Mucosa of descending colon (tissue), 3 donors: ENCODE measurements at regions not wholly inside any gene's neighbourhood (a gene's known extent, or its start where the extent isn't known, plus 50 kb on each side); places are given as distances from the start of the nearest gene placed in this dataset.

ENCODE experiments used
- ATAC-seq: fragments of 200-7000 bp; cut with Tn5 transposase; one replicate; pipeline ENCODE4 v1.9.1; 2020; ENCODE audit warnings: mild to moderate bottlenecking, moderate library complexity
- DNase-seq, 3 donors: peaks; one replicate each; pipeline ENCODE4 v3.0.0-alpha.2; 2020
- H3K36me3 ChIP-seq: fragments of 200-600 bp; one replicate; pipeline ENCODE4 v1.8.0; 2021; ENCODE audit warnings: low read depth, mild to moderate bottlenecking
- H3K4me1 ChIP-seq: fragments of 200-600 bp; one replicate; pipeline ENCODE4 v1.8.0; 2021; ENCODE audit warnings: low read depth, mild to moderate bottlenecking
- H3K4me3 ChIP-seq: fragments of 200-600 bp; one replicate; pipeline ENCODE4 v1.8.0; 2021; ENCODE audit warnings: mild to moderate bottlenecking
- H3K9me3 ChIP-seq: fragments of 200-600 bp; one replicate; pipeline ENCODE4 v1.8.0; 2021; ENCODE audit warnings: mild to moderate bottlenecking
- intact Hi-C, 2 donors: fragments of 100-400 bp; cut with DNase I in 1 of 2; cut with micrococcal nuclease in 1 of 2; formaldehyde crosslinking; loops; one replicate each; pipeline versions ENCODE4 v1.11.0 to v1.11.1; 2022; cut with DNase I, micrococcal nuclease
- TF ChIP-seq, protein P1 (sequence below): fragments of 200-600 bp; IDR thresholded peaks from one replicate; pipeline ENCODE4 v1.8.0; 2022; ENCODE audit warnings: antibody characterized with exemption, mild to moderate bottlenecking
- donor health status: DM: no; HTN: no; CAD: no; lungs with moderate emphysema.
- donor health status: DM: no; HTN: no; CAD: no.
- donor health status: DM: no; HTN: yes; CAD: no.

DNA sequence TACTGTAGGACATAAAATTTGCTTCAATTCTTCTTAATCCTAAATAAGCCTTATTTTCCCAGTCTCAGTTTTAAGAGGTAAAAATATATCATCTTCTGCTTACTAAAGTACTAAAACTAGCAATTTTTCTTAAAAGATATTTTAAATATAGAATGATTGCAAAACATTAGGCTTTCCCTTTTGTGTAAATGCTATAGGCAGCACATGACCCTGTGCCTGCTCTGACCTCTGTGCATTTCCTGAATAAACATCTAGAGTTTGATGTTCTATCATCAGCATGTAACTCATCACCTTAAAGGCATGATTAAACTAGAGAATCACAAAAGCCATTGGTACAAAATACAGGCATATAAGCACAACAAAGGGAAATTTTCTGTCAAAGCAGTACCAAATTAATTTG, 422.7 kb downstream of the TFAP2B start:
- Histone ChIP-seq H3K36me3 (no peaks in the 10 kb centered on the region), H3K4me1 (no peaks in the 10 kb centered on the region), H3K4me3 (no peak overlapping the region), H3K9me3 (no peaks in the 10 kb centered on the region)
- ATAC-seq = no peak
- intact Hi-C loops = no loop called here
- no peak for DNase-seq
- TF ChIP-seq, protein P1, sequence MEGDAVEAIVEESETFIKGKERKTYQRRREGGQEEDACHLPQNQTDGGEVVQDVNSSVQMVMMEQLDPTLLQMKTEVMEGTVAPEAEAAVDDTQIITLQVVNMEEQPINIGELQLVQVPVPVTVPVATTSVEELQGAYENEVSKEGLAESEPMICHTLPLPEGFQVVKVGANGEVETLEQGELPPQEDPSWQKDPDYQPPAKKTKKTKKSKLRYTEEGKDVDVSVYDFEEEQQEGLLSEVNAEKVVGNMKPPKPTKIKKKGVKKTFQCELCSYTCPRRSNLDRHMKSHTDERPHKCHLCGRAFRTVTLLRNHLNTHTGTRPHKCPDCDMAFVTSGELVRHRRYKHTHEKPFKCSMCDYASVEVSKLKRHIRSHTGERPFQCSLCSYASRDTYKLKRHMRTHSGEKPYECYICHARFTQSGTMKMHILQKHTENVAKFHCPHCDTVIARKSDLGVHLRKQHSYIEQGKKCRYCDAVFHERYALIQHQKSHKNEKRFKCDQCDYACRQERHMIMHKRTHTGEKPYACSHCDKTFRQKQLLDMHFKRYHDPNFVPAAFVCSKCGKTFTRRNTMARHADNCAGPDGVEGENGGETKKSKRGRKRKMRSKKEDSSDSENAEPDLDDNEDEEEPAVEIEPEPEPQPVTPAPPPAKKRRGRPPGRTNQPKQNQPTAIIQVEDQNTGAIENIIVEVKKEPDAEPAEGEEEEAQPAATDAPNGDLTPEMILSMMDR = no peak

DNA sequence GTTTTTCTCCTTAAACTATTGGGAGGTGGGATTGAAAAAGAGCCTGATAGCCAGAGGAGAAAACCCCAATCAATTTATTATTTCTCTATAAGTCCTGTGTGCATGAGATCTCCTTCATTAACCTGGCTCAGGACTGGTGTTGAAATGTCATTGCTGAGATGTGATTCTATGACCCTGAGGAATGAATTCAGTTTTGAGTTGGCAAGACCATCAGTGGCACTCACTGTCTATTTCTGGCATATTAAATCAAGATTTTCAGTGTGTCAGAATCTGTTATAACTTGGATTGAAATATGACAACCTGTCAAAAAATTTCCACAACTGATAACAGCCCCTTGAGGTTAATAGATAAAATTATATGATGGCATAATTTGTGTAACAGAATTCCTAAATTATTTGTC, 431.1 kb downstream of the TFAP2B start:
- H3K4me3 ChIP-seq = no peak overlapping the region
- no peak for DNase-seq
- intact Hi-C loops = no loop called here
- no peaks in the 10 kb centered on the region for H3K36me3 ChIP-seq
- no peaks in the 10 kb centered on the region for H3K9me3 ChIP-seq
- TF ChIP-seq, protein P1 = no peak
- no peak for ATAC-seq
- H3K4me1 ChIP-seq = no peaks in the 10 kb centered on the region

DNA sequence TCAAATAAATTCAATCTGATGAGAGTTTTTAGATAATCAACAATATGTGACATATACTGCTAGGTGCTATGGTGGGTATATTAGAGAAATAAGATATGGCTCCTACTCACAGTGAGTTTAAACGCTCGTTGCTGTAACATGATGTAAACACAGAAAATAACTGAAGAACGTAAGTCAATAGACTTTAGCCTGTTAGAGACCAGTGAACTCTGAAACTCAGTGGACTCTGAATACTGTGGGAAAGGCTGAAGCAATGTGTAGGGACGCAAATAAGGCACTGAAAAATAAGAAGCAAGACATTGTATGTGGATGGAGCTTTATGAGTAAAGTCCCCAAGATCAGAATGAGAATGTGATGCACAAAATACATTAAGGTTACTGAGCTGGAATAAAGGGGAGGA, 431.6 kb downstream of the TFAP2B start:
- no peak overlapping the region for H3K4me3 ChIP-seq
- DNase-seq (no peak), ATAC-seq (no peak)
- H3K4me1 ChIP-seq = no peaks in the 10 kb centered on the region
- no peaks in the 10 kb centered on the region for H3K36me3 ChIP-seq
- TF ChIP-seq, protein P1 = no peak
- intact Hi-C loops = no loop called here
- no peaks in the 10 kb centered on the region for H3K9me3 ChIP-seq

DNA sequence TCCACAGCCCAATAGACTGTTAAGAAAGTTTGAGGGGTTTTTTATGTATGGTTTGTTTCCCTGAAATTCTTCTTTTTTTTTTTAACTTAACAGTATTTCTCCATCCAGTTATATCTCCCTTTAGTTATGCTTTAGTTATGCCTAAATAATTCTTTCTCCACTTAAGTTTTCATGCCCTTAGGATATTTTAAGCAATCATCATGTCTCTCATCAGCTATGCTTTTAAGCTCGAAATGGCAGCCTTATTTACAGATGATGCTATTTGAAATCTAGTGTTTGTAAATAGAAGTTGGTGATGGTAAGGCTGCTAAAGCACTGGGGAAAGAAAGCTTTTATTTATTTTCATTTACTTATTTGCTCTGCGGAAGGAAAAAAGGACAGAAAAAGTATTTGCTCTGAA, 439.3 kb downstream of the TFAP2B start:
- H3K36me3 ChIP-seq = no peaks in the 10 kb centered on the region

DNA sequence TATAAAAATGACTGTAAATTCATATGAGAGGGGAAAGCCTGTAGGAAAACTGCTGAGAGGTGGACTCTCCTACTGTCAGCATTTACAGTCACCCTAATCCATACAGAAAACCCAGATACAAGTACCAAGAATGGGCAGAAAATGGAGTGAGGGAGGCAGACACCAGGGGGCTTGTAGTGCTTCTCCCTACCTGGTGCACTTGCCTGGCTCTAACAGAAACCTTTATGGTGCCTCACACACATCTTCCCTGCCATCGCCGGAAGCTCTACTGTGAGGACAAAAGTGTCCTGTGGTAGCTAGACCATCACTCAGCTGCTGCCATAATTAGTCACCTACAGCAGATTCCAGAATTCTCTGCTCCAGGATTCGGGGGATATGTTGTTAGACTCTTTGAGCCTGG, 441.3 kb downstream of the TFAP2B start:
- no peaks in the 10 kb centered on the region for H3K9me3 ChIP-seq
- ATAC-seq (no peak), DNase-seq (no peak)
- H3K36me3 ChIP-seq = no peaks in the 10 kb centered on the region
- no peak overlapping the region for H3K4me3 ChIP-seq
- intact Hi-C loops = no loop called here
- no peaks in the 10 kb centered on the region for H3K4me1 ChIP-seq
- TF ChIP-seq, protein P1 = no peak

More for the DNA sequence above, 439.3 kb downstream of the TFAP2B start:
- ATAC-seq (no peak), DNase-seq (no peak)
- no peaks in the 10 kb centered on the region for H3K4me1 ChIP-seq
- H3K4me3 ChIP-seq = no peak overlapping the region
- H3K9me3 ChIP-seq = no peaks in the 10 kb centered on the region
- TF ChIP-seq, protein P1 = no peak
- intact Hi-C loops = no loop called here

DNA sequence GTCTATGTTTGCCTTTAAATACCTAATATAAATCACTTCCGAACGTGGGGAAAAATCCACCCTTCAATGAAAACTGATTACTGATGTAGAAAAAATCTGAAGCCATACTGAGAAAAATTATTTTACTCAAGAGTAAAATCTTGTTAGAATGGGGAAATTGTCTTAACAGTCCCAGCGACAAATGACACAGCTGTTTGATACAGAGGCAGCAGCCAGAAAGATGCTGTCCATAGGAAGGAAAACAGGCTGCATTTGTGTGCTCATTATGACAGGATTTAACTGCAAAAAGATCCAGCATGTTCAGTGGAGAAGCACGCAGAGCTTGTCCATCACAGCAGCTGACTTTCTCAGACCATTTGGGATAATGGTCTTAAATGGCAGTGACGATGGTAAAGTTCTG, 443.0 kb downstream of the TFAP2B start:
- TF ChIP-seq, protein P1 = no peak
- DNase-seq (no peak), ATAC-seq (no peak)
- Histone ChIP-seq H3K36me3 (no peaks in the 10 kb centered on the region), H3K4me1 (no peaks in the 10 kb centered on the region), H3K4me3 (no peak overlapping the region), H3K9me3 (no peaks in the 10 kb centered on the region)
- intact Hi-C loops = no loop called here
